K562 (cell line): ENCODE measurements at regions not wholly inside any gene's neighbourhood (a gene's known extent, or its start where the extent isn't known, plus 50 kb on each side); places are given as distances from the start of the nearest gene placed in this dataset.

Source experiments
- ARID1B ChIP-seq: fragments of 450-650 bp; IDR thresholded peaks from 2 replicates; pipeline ENCODE4 v1.6.1; 2016; ENCODE audit warnings: antibody characterized with exemption, mild to moderate bottlenecking, inconsistent platforms
- CC2D1A ChIP-seq: fragments of 450-650 bp; IDR thresholded peaks from 2 replicates; pipeline ENCODE4 v1.6.1; 2017; ENCODE audit warnings: mild to moderate bottlenecking
- COPS2 ChIP-seq: fragments of 450-650 bp; conservative IDR thresholded peaks from 2 replicates; pipeline ENCODE4 v1.6.1; 2016; ENCODE audit warnings: mild to moderate bottlenecking, moderate library complexity
- ELF1 ChIP-seq: fragments of 200-800 bp; sonication (Bioruptor generic); IDR thresholded peaks from 2 replicates; pipeline ENCODE4 v1.6.1; 2016; ENCODE audit warnings: missing genetic modification characterization, missing compliant biosample characterization
- MXI1 ChIP-seq: IDR thresholded peaks from 2 replicates; pipeline ENCODE4 v1.6.1; 2011; ENCODE audit warnings: low read depth, mild to moderate bottlenecking, improper control_type of control experiment, low read length
- NEUROD1 ChIP-seq: fragments of 150-350 bp; IDR thresholded peaks from 2 replicates; pipeline ENCODE4 v1.6.1; 2014; ENCODE audit warnings: borderline replicate concordance, low read length, low read depth; ENCODE audit not compliant: partially characterized antibody
- POLR2B ChIP-seq: fragments of 450-650 bp; IDR thresholded peaks from 2 replicates; pipeline ENCODE4 v1.6.1; 2018; ENCODE audit warnings: low read depth; ENCODE audit not compliant: partially characterized antibody
- SMARCC2 ChIP-seq: fragments of 450-650 bp; IDR thresholded peaks from 2 replicates; pipeline ENCODE4 v1.6.1; 2017; ENCODE audit warnings: antibody characterized with exemption, moderate library complexity, mild to moderate bottlenecking, low read depth
- TF ChIP-seq, protein P1 (sequence below), 2 experiments: fragments of 450-650 bp in 1 of 2; IDR thresholded peaks; 2 replicates each; pipeline ENCODE4 v1.6.1; 2011 to 2017; ENCODE audit warnings: low read depth in 2 of 2, antibody characterized with exemption in 1 of 2, borderline replicate concordance in 1 of 2, low read length in 1 of 2, mild to moderate bottlenecking in 1 of 2, mixed read lengths in 1 of 2; ENCODE audit not compliant: control insufficient read depth in 1 of 2
- TF ChIP-seq, protein P2 (sequence below), 2 experiments: IDR thresholded peaks in 1 of 2; conservative IDR thresholded peaks in 1 of 2; 2 replicates each; pipeline ENCODE4 v1.6.1; 2016; ENCODE audit warnings: low read depth in 2 of 2, mild to moderate bottlenecking in 1 of 2, missing compliant biosample characterization in 1 of 2, missing genetic modification characterization in 1 of 2, moderate library complexity in 1 of 2
- TF ChIP-seq, protein P3 (sequence below), 2 experiments: fragments of 450-650 bp; formaldehyde crosslinking in 1 of 2; IDR thresholded peaks; 2 replicates each; pipeline versions ENCODE4 v1.4.0 to v1.6.1; 2014 to 2020; ENCODE audit warnings: mild to moderate bottlenecking in 2 of 2, borderline replicate concordance in 1 of 2, low read depth in 1 of 2

DNA sequence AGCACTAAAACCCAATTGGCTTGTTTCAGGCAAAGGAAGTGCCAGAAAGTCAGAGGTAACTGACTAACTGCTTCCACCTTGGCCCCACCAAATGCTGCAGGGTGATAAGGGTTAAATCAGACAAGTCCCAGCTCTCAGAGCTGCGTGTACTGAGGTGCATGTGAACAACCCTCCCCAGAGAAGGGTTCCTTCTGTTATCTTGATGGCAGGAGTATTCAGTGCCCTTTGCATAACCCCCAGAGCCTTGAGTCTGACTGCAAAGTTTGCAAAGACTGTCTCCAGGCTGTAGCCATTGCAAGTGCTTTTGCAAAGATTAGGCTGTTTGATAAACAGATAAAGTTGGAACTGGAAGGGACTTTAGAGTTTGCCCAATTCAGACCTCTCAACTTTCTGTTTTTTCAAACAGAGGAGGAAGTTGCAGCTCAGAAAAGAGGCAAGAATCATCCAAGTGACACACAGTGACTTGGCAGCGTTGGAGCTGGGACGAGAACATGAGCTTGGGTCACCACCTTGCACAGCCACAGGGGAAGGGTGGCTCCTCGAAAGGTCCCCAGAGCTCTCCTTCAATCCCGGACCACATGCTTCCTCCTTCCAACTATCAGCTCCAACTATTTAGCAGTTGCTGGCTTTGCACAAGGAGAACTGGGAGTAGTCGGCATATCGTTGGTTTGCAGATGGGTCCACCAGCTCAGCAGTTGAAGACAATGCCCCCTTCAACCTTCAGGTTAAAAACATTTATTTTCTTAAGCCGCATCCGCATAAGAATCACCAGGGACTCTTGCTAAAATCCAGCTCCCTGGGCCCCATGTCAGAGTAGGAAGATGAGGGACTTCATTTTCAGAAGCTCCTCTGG, 224.8 kb upstream of the HES1 start (continued):
- TF ChIP-seq COPS2 = no peak
- TF ChIP-seq POLR2B = peak; percentile 28
- TF ChIP-seq, protein P1, sequence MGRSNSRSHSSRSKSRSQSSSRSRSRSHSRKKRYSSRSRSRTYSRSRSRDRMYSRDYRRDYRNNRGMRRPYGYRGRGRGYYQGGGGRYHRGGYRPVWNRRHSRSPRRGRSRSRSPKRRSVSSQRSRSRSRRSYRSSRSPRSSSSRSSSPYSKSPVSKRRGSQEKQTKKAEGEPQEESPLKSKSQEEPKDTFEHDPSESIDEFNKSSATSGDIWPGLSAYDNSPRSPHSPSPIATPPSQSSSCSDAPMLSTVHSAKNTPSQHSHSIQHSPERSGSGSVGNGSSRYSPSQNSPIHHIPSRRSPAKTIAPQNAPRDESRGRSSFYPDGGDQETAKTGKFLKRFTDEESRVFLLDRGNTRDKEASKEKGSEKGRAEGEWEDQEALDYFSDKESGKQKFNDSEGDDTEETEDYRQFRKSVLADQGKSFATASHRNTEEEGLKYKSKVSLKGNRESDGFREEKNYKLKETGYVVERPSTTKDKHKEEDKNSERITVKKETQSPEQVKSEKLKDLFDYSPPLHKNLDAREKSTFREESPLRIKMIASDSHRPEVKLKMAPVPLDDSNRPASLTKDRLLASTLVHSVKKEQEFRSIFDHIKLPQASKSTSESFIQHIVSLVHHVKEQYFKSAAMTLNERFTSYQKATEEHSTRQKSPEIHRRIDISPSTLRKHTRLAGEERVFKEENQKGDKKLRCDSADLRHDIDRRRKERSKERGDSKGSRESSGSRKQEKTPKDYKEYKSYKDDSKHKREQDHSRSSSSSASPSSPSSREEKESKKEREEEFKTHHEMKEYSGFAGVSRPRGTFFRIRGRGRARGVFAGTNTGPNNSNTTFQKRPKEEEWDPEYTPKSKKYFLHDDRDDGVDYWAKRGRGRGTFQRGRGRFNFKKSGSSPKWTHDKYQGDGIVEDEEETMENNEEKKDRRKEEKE (IDR thresholded peaks at IDR 0.05; ENCODE audit: borderline replicate concordance in 1 of 2, control insufficient read depth in 1 of 2, low read depth in 2 of 2, low read length in 1 of 2) = no peak
- TF ChIP-seq, protein P2, sequence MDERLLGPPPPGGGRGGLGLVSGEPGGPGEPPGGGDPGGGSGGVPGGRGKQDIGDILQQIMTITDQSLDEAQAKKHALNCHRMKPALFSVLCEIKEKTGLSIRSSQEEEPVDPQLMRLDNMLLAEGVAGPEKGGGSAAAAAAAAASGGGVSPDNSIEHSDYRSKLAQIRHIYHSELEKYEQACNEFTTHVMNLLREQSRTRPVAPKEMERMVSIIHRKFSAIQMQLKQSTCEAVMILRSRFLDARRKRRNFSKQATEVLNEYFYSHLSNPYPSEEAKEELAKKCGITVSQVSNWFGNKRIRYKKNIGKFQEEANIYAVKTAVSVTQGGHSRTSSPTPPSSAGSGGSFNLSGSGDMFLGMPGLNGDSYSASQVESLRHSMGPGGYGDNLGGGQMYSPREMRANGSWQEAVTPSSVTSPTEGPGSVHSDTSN (CRISPR knock-in tag; IDR thresholded peaks at IDR 0.05; ENCODE audit: low read depth) = no peak
- TF ChIP-seq, protein P2 (tag; conservative IDR thresholded peaks at IDR 0.05; ENCODE audit: low read depth) = no peak
- peak; percentile 71 for TF ChIP-seq ELF1 (tag)
- TF ChIP-seq MXI1 = 0 out of 2 replicates have a peak, but pooled peaks have one; percentile 21
- TF ChIP-seq ARID1B = peak; percentile 94
- peak; percentile 56 for TF ChIP-seq CC2D1A
- peak; percentile 78 for TF ChIP-seq SMARCC2
- no peak for TF ChIP-seq NEUROD1
- TF ChIP-seq, protein P3, sequence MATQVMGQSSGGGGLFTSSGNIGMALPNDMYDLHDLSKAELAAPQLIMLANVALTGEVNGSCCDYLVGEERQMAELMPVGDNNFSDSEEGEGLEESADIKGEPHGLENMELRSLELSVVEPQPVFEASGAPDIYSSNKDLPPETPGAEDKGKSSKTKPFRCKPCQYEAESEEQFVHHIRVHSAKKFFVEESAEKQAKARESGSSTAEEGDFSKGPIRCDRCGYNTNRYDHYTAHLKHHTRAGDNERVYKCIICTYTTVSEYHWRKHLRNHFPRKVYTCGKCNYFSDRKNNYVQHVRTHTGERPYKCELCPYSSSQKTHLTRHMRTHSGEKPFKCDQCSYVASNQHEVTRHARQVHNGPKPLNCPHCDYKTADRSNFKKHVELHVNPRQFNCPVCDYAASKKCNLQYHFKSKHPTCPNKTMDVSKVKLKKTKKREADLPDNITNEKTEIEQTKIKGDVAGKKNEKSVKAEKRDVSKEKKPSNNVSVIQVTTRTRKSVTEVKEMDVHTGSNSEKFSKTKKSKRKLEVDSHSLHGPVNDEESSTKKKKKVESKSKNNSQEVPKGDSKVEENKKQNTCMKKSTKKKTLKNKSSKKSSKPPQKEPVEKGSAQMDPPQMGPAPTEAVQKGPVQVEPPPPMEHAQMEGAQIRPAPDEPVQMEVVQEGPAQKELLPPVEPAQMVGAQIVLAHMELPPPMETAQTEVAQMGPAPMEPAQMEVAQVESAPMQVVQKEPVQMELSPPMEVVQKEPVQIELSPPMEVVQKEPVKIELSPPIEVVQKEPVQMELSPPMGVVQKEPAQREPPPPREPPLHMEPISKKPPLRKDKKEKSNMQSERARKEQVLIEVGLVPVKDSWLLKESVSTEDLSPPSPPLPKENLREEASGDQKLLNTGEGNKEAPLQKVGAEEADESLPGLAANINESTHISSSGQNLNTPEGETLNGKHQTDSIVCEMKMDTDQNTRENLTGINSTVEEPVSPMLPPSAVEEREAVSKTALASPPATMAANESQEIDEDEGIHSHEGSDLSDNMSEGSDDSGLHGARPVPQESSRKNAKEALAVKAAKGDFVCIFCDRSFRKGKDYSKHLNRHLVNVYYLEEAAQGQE (IDR thresholded peaks at IDR 0.05; ENCODE audit: borderline replicate concordance) = peak; percentile 53
- TF ChIP-seq, protein P3 (CRISPR knock-in tag; IDR thresholded peaks at IDR 0.05; ENCODE audit: low read depth) = 0 out of 2 replicates have a peak, but pooled peaks have one; percentile 18
